Kidney (tissue), 13 donors: ENCODE measurements at regions not wholly inside any gene's neighbourhood (a gene's known extent, or its start where the extent isn't known, plus 50 kb on each side); places are given as distances from the start of the nearest gene placed in this dataset.
"Not testable (repeated sequence)": the region's sequence is repeated elsewhere in the genome, so short reads cannot be mapped to it uniquely, and the experiment has no call there.

Experiments
- DNase-seq, 5 donors: peaks; one replicate each; pipeline ENCODE4 v3.0.0-alpha.2; 2013 to 2020
- FAIRE-seq: peaks from 2 replicates; lab custom pipeline; 2012; peaks lifted over from hg19 to GRCh38; lab: Jason Lieb, UNC
- H3K27ac ChIP-seq, 2 donors: one replicate each; pipeline ENCODE4 v1.7.0; 2013; ENCODE audit warnings: low read depth in 2 of 2, low read length in 2 of 2, inconsistent platforms in 1 of 2
- H3K27me3 ChIP-seq: one replicate; pipeline ENCODE4 v1.7.1; 2013; ENCODE audit warnings: low read length, inconsistent platforms; ENCODE audit not compliant: control insufficient read depth, insufficient read depth
- H3K36me3 ChIP-seq, 3 donors: one replicate each; pipeline versions ENCODE4 v1.7.0 to v1.7.1; 2013; ENCODE audit warnings: low read length in 3 of 3, control low read depth in 1 of 3, inconsistent platforms in 1 of 3; ENCODE audit not compliant: insufficient read depth in 3 of 3, control insufficient read depth in 2 of 3
- H3K4me1 ChIP-seq, 3 donors: one replicate each; pipeline versions ENCODE4 v1.7.0 to v1.7.1; 2013; ENCODE audit warnings: low read length in 3 of 3, inconsistent platforms in 1 of 3, low read depth in 1 of 3; ENCODE audit not compliant: control insufficient read depth in 2 of 3, insufficient read depth in 2 of 3
- H3K4me3 ChIP-seq, 3 donors: one replicate each; pipeline versions ENCODE4 v1.7.0 to v1.8.1; 2013; ENCODE audit warnings: low read length in 3 of 3, control low read depth in 1 of 3, inconsistent platforms in 1 of 3
- H3K9ac ChIP-seq, 3 donors: one replicate each; pipeline versions ENCODE4 v1.7.0 to v1.7.1; 2013; ENCODE audit warnings: low read length in 3 of 3, control low read depth in 1 of 3, inconsistent platforms in 1 of 3
- H3K9me3 ChIP-seq, 3 donors: one replicate each; pipeline versions ENCODE4 v1.7.0 to v1.7.1; 2013; ENCODE audit warnings: low read length in 3 of 3, control low read depth in 1 of 3, inconsistent platforms in 1 of 3; ENCODE audit not compliant: control insufficient read depth in 2 of 3, insufficient read depth in 1 of 3
- CTCF ChIP-seq: IDR thresholded peaks from 3 replicates; pipeline ENCODE4 v1.5.1; 2012; ENCODE audit warnings: mild to moderate bottlenecking, moderate library complexity, borderline replicate concordance; ENCODE audit not compliant: insufficient read depth; ENCODE audit errors: extremely low read depth
- intact Hi-C: fragments of 100-400 bp; cut with DNase I; formaldehyde crosslinking; loops from one replicate; pipeline ENCODE4 v1.11.1; 2022
- donor health status: control.
- donor health status: control.
- donor health status: control.
- donor health status: control.
- donor health status: control.
- donor health status: DM: yes; HTN: yes; CAD: no.
- donor health status: Normal renal cell carcinoma (clear cell type).

- no peaks in the 10 kb centered on the region for H3K36me3 ChIP-seq
- H3K9me3 ChIP-seq: no peaks in the 10 kb centered on the region
- intact Hi-C loops: no loop called here
These were observed 207.9 kb downstream of the RRAGC start for GRCh38 chr1:38651669-38652068.

GRCh38 chr1:38648417-38648816 lies 211.2 kb downstream of the RRAGC start:
- H3K27ac ChIP-seq: no peak overlapping the region
- no peak overlapping the region for H3K4me3 ChIP-seq
- DNase-seq: no peak
- no peaks in the 10 kb centered on the region for H3K36me3 ChIP-seq
- no peaks in the 10 kb centered on the region for H3K27me3 ChIP-seq
- no peaks in the 10 kb centered on the region for H3K9me3 ChIP-seq
- no peak for TF ChIP-seq CTCF
- no peak for FAIRE-seq
- no peak overlapping the region for H3K9ac ChIP-seq
- no peaks in the 10 kb centered on the region for H3K4me1 ChIP-seq
- intact Hi-C loops: no loop called here

More at GRCh38 chr1:38651669-38652068, 207.9 kb downstream of the RRAGC start:
- H3K4me1 ChIP-seq: no peaks in the 10 kb centered on the region
- no peak for TF ChIP-seq CTCF
- no peak overlapping the region for H3K9ac ChIP-seq
- no peak overlapping the region for H3K27ac ChIP-seq
- DNase-seq: no peak
- H3K4me3 ChIP-seq: no peak overlapping the region
- no peak for FAIRE-seq
- H3K27me3 ChIP-seq: no peaks in the 10 kb centered on the region

- H3K4me1 ChIP-seq, H3K9me3 ChIP-seq, H3K4me3 ChIP-seq, H3K27me3 ChIP-seq, H3K9ac ChIP-seq, FAIRE-seq, DNase-seq, intact Hi-C loops, H3K36me3 ChIP-seq, H3K27ac ChIP-seq: not testable (repeated sequence)
These were observed 212.2 kb downstream of the RRAGC start for GRCh38 chr1:38647341-38647740.

- FAIRE-seq (no peak), DNase-seq (no peak)
- Histone ChIP-seq H3K9me3 (no peaks in the 10 kb centered on the region), H3K36me3 (no peaks in the 10 kb centered on the region), H3K27me3 (no peaks in the 10 kb centered on the region), H3K9ac (no peak overlapping the region), H3K27ac (no peak overlapping the region), H3K4me3 (no peak overlapping the region), H3K4me1 (no peaks in the 10 kb centered on the region)
- intact Hi-C loops: no loop called here
- TF ChIP-seq CTCF: no peak
These were observed 215.5 kb downstream of the RRAGC start for GRCh38 chr1:38644092-38644491.
